Endothelial cell (in vitro differentiated cells): ENCODE measurements at regions not wholly inside any gene's neighbourhood (a gene's known extent, or its start where the extent isn't known, plus 50 kb on each side); places are given as distances from the start of the nearest gene placed in this dataset.

Source experiments
- DNase-seq: peaks from one replicate; pipeline ENCODE4 v3.0.0; 2021; ENCODE audit warnings: low spot score
- H3K27ac Mint-ChIP-seq: one replicate; pipeline ENCODE4 v1.8.0; 2021; ENCODE audit warnings: mixed read lengths, inconsistent platforms; ENCODE audit not compliant: unreplicated experiment
- H3K27me3 Mint-ChIP-seq: one replicate; pipeline ENCODE4 v1.8.0; 2021; ENCODE audit warnings: mild to moderate bottlenecking, moderate library complexity, mixed read lengths, inconsistent platforms; ENCODE audit not compliant: unreplicated experiment
- H3K36me3 Mint-ChIP-seq: one replicate; pipeline ENCODE4 v1.8.0; 2021; ENCODE audit warnings: mild to moderate bottlenecking, low read depth, mixed read lengths, inconsistent platforms; ENCODE audit not compliant: unreplicated experiment
- H3K4me1 Mint-ChIP-seq: one replicate; pipeline ENCODE4 v1.8.0; 2021; ENCODE audit warnings: mild to moderate bottlenecking, mixed read lengths, inconsistent platforms; ENCODE audit not compliant: unreplicated experiment
- H3K4me3 Mint-ChIP-seq: one replicate; pipeline ENCODE4 v1.8.0; 2021; ENCODE audit warnings: mild to moderate bottlenecking, mixed read lengths, inconsistent platforms; ENCODE audit not compliant: unreplicated experiment
- H3K9me3 Mint-ChIP-seq: one replicate; pipeline ENCODE4 v1.8.0; 2021; ENCODE audit warnings: mixed read lengths, inconsistent platforms; ENCODE audit not compliant: unreplicated experiment
- TF ChIP-seq, protein P1 (sequence below): fragments of 200-600 bp; sonication (generic); IDR thresholded peaks from one replicate; pipeline ENCODE4 v1.5.0; 2021; ENCODE audit warnings: antibody characterized with exemption; ENCODE audit not compliant: unreplicated experiment

GRCh38 chr16:65675161-65675560 lies 553.3 kb upstream of the CDH11 start:
- DNase-seq, result no peak
- TF ChIP-seq, protein P1, sequence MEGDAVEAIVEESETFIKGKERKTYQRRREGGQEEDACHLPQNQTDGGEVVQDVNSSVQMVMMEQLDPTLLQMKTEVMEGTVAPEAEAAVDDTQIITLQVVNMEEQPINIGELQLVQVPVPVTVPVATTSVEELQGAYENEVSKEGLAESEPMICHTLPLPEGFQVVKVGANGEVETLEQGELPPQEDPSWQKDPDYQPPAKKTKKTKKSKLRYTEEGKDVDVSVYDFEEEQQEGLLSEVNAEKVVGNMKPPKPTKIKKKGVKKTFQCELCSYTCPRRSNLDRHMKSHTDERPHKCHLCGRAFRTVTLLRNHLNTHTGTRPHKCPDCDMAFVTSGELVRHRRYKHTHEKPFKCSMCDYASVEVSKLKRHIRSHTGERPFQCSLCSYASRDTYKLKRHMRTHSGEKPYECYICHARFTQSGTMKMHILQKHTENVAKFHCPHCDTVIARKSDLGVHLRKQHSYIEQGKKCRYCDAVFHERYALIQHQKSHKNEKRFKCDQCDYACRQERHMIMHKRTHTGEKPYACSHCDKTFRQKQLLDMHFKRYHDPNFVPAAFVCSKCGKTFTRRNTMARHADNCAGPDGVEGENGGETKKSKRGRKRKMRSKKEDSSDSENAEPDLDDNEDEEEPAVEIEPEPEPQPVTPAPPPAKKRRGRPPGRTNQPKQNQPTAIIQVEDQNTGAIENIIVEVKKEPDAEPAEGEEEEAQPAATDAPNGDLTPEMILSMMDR, result no peak
- Mint-ChIP-seq H3K27ac (no peak overlapping the region), H3K9me3 (no peaks in the 10 kb centered on the region), H3K27me3 (peaks cover 2% of the 10 kb centered on the region), H3K4me3 (no peak overlapping the region), H3K4me1 (no peaks in the 10 kb centered on the region), H3K36me3 (no peaks in the 10 kb centered on the region)

- peaks cover 2% of the 10 kb centered on the region for H3K27me3 Mint-ChIP-seq
- no peaks in the 10 kb centered on the region for H3K9me3 Mint-ChIP-seq
- no peak overlapping the region for H3K27ac Mint-ChIP-seq
- H3K4me3 Mint-ChIP-seq, result no peak overlapping the region
- TF ChIP-seq, protein P1, result no peak
- H3K36me3 Mint-ChIP-seq, result no peaks in the 10 kb centered on the region
- DNase-seq, result no peak
- no peaks in the 10 kb centered on the region for H3K4me1 Mint-ChIP-seq
These were observed 551.1 kb upstream of the CDH11 start for GRCh38 chr16:65672960-65673359.

DNA sequence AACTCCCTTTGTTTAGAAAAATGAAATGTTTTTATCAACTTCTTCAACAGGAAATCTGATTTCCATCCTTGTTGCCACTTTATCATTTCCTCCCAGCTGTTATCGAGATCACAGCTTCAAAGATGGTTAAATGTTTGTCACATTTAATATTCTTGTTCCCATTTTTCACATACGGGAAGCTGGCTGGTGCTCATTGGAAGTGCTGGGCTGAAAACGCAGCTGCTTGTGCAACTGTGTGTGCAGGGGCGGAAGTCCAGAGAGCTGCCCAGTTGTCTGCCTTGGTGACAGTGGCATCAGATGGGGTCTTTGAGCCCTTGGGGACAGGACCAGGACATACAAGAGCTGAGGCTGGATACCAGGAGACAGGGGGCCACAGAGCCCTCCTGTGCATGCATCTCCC lies 549.2 kb upstream of the CDH11 start:
- no peak overlapping the region for H3K27ac Mint-ChIP-seq
- H3K36me3 Mint-ChIP-seq, result no peaks in the 10 kb centered on the region
- TF ChIP-seq, protein P1, result no peak

GRCh38 chr16:65668064-65668595 lies 546.3 kb upstream of the CDH11 start:
- no peak overlapping the region for H3K4me3 Mint-ChIP-seq
- no peaks in the 10 kb centered on the region for H3K9me3 Mint-ChIP-seq
- no peaks in the 10 kb centered on the region for H3K4me1 Mint-ChIP-seq
- TF ChIP-seq, protein P1, result no peak
- peaks cover 8% of the 10 kb centered on the region for H3K27me3 Mint-ChIP-seq
- no peaks in the 10 kb centered on the region for H3K36me3 Mint-ChIP-seq
- no peak overlapping the region for H3K27ac Mint-ChIP-seq
- DNase-seq, result no peak

More for the DNA sequence above, 549.2 kb upstream of the CDH11 start:
- no peak overlapping the region for H3K4me3 Mint-ChIP-seq
- H3K4me1 Mint-ChIP-seq, result no peaks in the 10 kb centered on the region
- H3K9me3 Mint-ChIP-seq, result no peaks in the 10 kb centered on the region
- DNase-seq, result no peak
- H3K27me3 Mint-ChIP-seq, result peaks cover 2% of the 10 kb centered on the region

GRCh38 chr16:65667011-65667578 lies 545.2 kb upstream of the CDH11 start:
- no peak overlapping the region for H3K4me3 Mint-ChIP-seq
- peak; percentile 9 for DNase-seq
- no peaks in the 10 kb centered on the region for H3K9me3 Mint-ChIP-seq
- no peaks in the 10 kb centered on the region for H3K36me3 Mint-ChIP-seq
- no peak overlapping the region for H3K27ac Mint-ChIP-seq
- peaks cover 8% of the 10 kb centered on the region for H3K27me3 Mint-ChIP-seq
- H3K4me1 Mint-ChIP-seq, result no peaks in the 10 kb centered on the region
- TF ChIP-seq, protein P1, result no peak
